ENCODE measurements at regions not wholly inside any gene's neighbourhood (a gene's known extent, or its start where the extent isn't known, plus 50 kb on each side); places are given as distances from the start of the nearest gene placed in this dataset.

DNA sequence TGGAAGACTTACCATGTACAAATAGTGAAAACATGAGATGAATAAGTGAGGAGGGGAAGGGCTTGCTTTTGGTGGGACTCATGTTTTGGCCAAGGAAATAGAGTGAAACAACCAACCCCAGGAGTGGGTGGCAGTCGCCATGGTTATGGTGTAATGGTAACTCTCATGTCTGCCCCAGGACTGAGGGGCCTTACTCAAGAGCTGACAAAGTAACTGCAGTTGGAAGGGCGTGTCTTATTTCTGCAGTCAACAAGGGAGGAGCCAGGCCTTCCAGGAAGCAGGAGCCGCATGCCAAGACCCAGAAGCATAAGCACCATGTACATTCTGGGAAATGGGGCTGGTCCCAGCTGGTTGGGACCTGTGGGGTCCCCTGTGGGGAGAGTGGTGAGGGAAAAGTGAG is 108.5 kb downstream of the UNC5CL start:
- no peaks in the 10 kb centered on the region for H3K79me1 ChIP-seq (ENCODE audit: low read depth, low read length)
- DNase-seq (ENCODE audit: low read depth in 1 of 2, low spot score in 2 of 2): no peak
- CTCF ChIA-PET (ENCODE audit: partially characterized antibody): interaction anchor here (0.8 kb wide), 1 partner anchor 36 kb away, joined by 3 read pairs; no protein-coding TSS in a partner anchor
- no peak for TF ChIP-seq FOSL1 (IDR thresholded peaks at IDR 0.05; ENCODE audit: insufficient read depth, low read depth, low read length)
- no peak for TF ChIP-seq TEAD4 (IDR thresholded peaks at IDR 0.05; ENCODE audit: low read depth, low read length)
- no peak for TF ChIP-seq RNF2 (IDR thresholded peaks at IDR 0.05; ENCODE audit: borderline replicate concordance, low read depth, low read length, missing control alignments, poor library complexity, severe bottlenecking)
- TF ChIP-seq NANOG (IDR thresholded peaks at IDR 0.05; ENCODE audit: insufficient read depth, low read depth, low read length, poor library complexity, severe bottlenecking): no peak
- TF ChIP-seq TBP (IDR thresholded peaks at IDR 0.05; ENCODE audit: low read depth, low read length): no peak

More for the DNA sequence above, 108.5 kb downstream of the UNC5CL start:
- Histone ChIP-seq H3K4me1 (replicated peaks in 1 of 4; ENCODE audit: control insufficient read depth in 3 of 4, insufficient read depth in 4 of 4, low read length in 3 of 4) (no peaks in the 10 kb centered on the region), H3K23me2 (ENCODE audit: low read depth, low read length) (no peaks in the 10 kb centered on the region), H3K4me2 (ENCODE audit: insufficient read depth in 1 of 2, low read depth in 2 of 2, low read length in 2 of 2) (no peak overlapping the region), H2BK120ac (replicated peaks; ENCODE audit: low read depth, low read length) (no peak overlapping the region), H3K36me3 (ENCODE audit: control insufficient read depth in 2 of 4, insufficient read depth in 4 of 4, low read length in 3 of 4) (no peaks in the 10 kb centered on the region), H2BK12ac (ENCODE audit: low read depth, low read length) (no peak overlapping the region), H3K27me3 (replicated peaks in 1 of 4; ENCODE audit: control insufficient read depth in 3 of 4, extremely low read depth in 1 of 4, insufficient read depth in 3 of 4, low read length in 3 of 4) (no peaks in the 10 kb centered on the region), H2AK5ac (ENCODE audit: low read depth, low read length) (no peak overlapping the region), H3K9ac (replicated peaks in 1 of 4; ENCODE audit: extremely low read depth in 1 of 4, low read depth in 3 of 4, low read length in 3 of 4) (no peak overlapping the region), H4K5ac (ENCODE audit: insufficient read length, low read depth, low read length) (no peak overlapping the region), H4K8ac (ENCODE audit: extremely low read depth, insufficient read depth, low read length) (no peak overlapping the region), H4K91ac (replicated peaks; ENCODE audit: insufficient read length, low read length) (no peak overlapping the region), H3K79me2 (ENCODE audit: control insufficient read depth in 1 of 2, insufficient read depth in 2 of 2, low read length in 2 of 2) (no peaks in the 10 kb centered on the region), H2BK5ac (ENCODE audit: low read depth, low read length) (no peak overlapping the region), H3K18ac (ENCODE audit: extremely low read depth, low read length) (no peak overlapping the region), H3K14ac (ENCODE audit: insufficient read length) (no peak overlapping the region), H2BK15ac (ENCODE audit: low read length) (no peak overlapping the region), H3K56ac (replicated peaks; ENCODE audit: insufficient read length, low read depth, low read length) (no peak overlapping the region), H3K23ac (ENCODE audit: insufficient read length) (no peak overlapping the region), H2AFZ (ENCODE audit: low read length) (no peak overlapping the region), H3K4me3 (ENCODE audit: extremely low read depth in 1 of 4, insufficient read depth in 2 of 4, low read depth in 3 of 4, low read length in 4 of 4) (no peak overlapping the region), H2BK20ac (ENCODE audit: low read length) (no peak overlapping the region), H3K9me3 (ENCODE audit: insufficient read depth in 2 of 2, low read depth in 1 of 2, low read length in 1 of 2) (no peaks in the 10 kb centered on the region), H4K20me1 (replicated peaks in 1 of 2; ENCODE audit: control insufficient read depth in 1 of 2, insufficient read depth in 2 of 2, low read length in 2 of 2) (no peaks in the 10 kb centered on the region), H3K4ac (replicated peaks; ENCODE audit: insufficient read length, low read depth, low read length) (no peak overlapping the region), H3K27ac (ENCODE audit: low read depth, low read length) (no peak overlapping the region)
- 85% methylated on average over 3 of the region's 3 CpGs; no CpG with 5 or more reads in 1 of the 2 experiments for WGBS, 2 experiments (ENCODE audit: extremely low coverage in 1 of 2, insufficient coverage in 1 of 2, insufficient read length in 1 of 2, insufficient replicate concordance in 2 of 2, low coverage in 1 of 2, low lambda C conversion rate in 2 of 2, missing lambda C conversion rate in 1 of 2)
- POLR2A ChIA-PET (ENCODE audit: partially characterized antibody): no interaction called here
- FAIRE-seq: no peak
